OCI-LY7 (cell line): ENCODE measurements at regions not wholly inside any gene's neighbourhood (a gene's known extent, or its start where the extent isn't known, plus 50 kb on each side); places are given as distances from the start of the nearest gene placed in this dataset.
"Not testable (repeated sequence)": the region's sequence is repeated elsewhere in the genome, so short reads cannot be mapped to it uniquely, and the experiment has no call there.

Experiments used
- BruUV-seq: library from RNA; stranded (reverse); fragments of 400-500 nt; replicated peaks from 2 replicates; lab custom pipeline; 2021; lab: Mats Ljungman, UMichigan
- CTCF ChIA-PET: fragments of 300-600 bp; sonication (Branson Sonifier 250); formaldehyde crosslinking; loops from one replicate; lab custom pipeline; 2022; ENCODE audit warnings: antibody characterized with exemption; ENCODE audit not compliant: unreplicated experiment; lab: Charles Lee
- POLR2A ChIA-PET: fragments of 300-600 bp; sonication (Branson Sonifier 250); formaldehyde crosslinking; loops from one replicate; lab custom pipeline; 2022; ENCODE audit warnings: antibody characterized with exemption; lab: Charles Lee
- DNase-seq: peaks from one replicate; pipeline ENCODE4 v3.0.0-alpha.2; 2015; ENCODE audit warnings: low spot score
- H2AFZ ChIP-seq: fragments of 200-600 bp; sonication (generic), shearing (Covaris generic); 2 replicates; pipeline ENCODE4 v1.6.1; 2014; ENCODE audit warnings: mild to moderate bottlenecking, antibody characterized with exemption, low read length, moderate library complexity
- H3K27ac ChIP-seq: fragments of 200-600 bp; sonication (generic); 2 replicates; pipeline ENCODE4 v1.5.1; 2014; ENCODE audit warnings: mixed run types, low read depth, mild to moderate bottlenecking, moderate library complexity, low read length, inconsistent platforms; ENCODE audit not compliant: poor library complexity, severe bottlenecking
- H3K36me3 ChIP-seq: fragments of 200-600 bp; sonication (generic); 2 replicates; pipeline ENCODE4 v1.6.1; 2014; ENCODE audit warnings: mild to moderate bottlenecking, antibody characterized with exemption, low read length, moderate library complexity, mixed read lengths; ENCODE audit not compliant: insufficient read depth
- H3K4me1 ChIP-seq: fragments of 200-600 bp; sonication (generic); 2 replicates; pipeline ENCODE4 v1.5.1; 2014; ENCODE audit warnings: mild to moderate bottlenecking, low read length; ENCODE audit not compliant: insufficient read depth, poor library complexity, severe bottlenecking
- H3K4me2 ChIP-seq: fragments of 200-600 bp; sonication (generic); 2 replicates; pipeline ENCODE4 v1.6.1; 2014; ENCODE audit warnings: mild to moderate bottlenecking, low read length
- H3K4me3 ChIP-seq: fragments of 200-600 bp; sonication (generic); 2 replicates; pipeline ENCODE4 v1.5.1; 2014; ENCODE audit warnings: mild to moderate bottlenecking, low read depth, low read length; ENCODE audit not compliant: poor library complexity, severe bottlenecking
- H3K79me2 ChIP-seq: fragments of 200-600 bp; sonication (generic); 2 replicates; pipeline ENCODE4 v1.6.1; 2016; ENCODE audit warnings: low read depth, mild to moderate bottlenecking, low read length, moderate library complexity, mixed read lengths; ENCODE audit not compliant: insufficient read depth
- H3K9me2 ChIP-seq: fragments of 200-600 bp; sonication (generic); 2 replicates; pipeline ENCODE4 v1.6.1; 2016; ENCODE audit warnings: mild to moderate bottlenecking, low read length, mixed read lengths; ENCODE audit not compliant: insufficient read depth
- H3K9me3 ChIP-seq: fragments of 200-600 bp; sonication (generic); 2 replicates; pipeline ENCODE4 v1.6.1; 2014; ENCODE audit warnings: mild to moderate bottlenecking, mixed run types, low read length, mixed read lengths
- H4K20me1 ChIP-seq: fragments of 200-600 bp; sonication (generic); 2 replicates; pipeline ENCODE4 v1.6.1; 2014; ENCODE audit warnings: mild to moderate bottlenecking, antibody characterized with exemption, low read length, moderate library complexity, mixed read lengths; ENCODE audit not compliant: insufficient read depth
- EZH2phosphoT487 ChIP-seq: fragments of 200-600 bp; sonication (generic); IDR thresholded peaks from 2 replicates; pipeline ENCODE4 v1.6.1; 2018; ENCODE audit warnings: low read depth, borderline replicate concordance, mild to moderate bottlenecking, mixed run types, antibody characterized with exemption, low read length, moderate library complexity, mixed read lengths
- intact Hi-C: fragments of 100-400 bp; cut with micrococcal nuclease; formaldehyde crosslinking; loops from one replicate; pipeline ENCODE4 v1.10.0; 2022; ENCODE audit not compliant: unreplicated experiment
- TF ChIP-seq, protein P1 (sequence below): fragments of 200-600 bp; sonication (generic); conservative IDR thresholded peaks from 2 replicates; pipeline ENCODE4 v1.5.1; 2014; ENCODE audit warnings: mild to moderate bottlenecking, antibody characterized with exemption, low read length, moderate library complexity, mixed read lengths

- POLR2A ChIA-PET, result interaction anchor here (0.7 to 1.6 kb wide), 3 partner anchors 9 to 66 kb away, joined by 3 to 6 read pairs (median 3); no protein-coding TSS in a partner anchor
- BruUV-seq, result no TSS peak
- CTCF ChIA-PET, result no interaction called here
- no peaks in the 10 kb centered on the region for H3K36me3 ChIP-seq
- no peaks in the 10 kb centered on the region for H3K79me2 ChIP-seq
- H3K9me3 ChIP-seq, result no peaks in the 10 kb centered on the region
- peak overlapping the region; percentile 65 for H3K4me2 ChIP-seq
- H3K4me1 ChIP-seq, result peaks cover 31% of the 10 kb centered on the region
- H3K4me3 ChIP-seq, result peak overlapping the region; percentile 49
- TF ChIP-seq, protein P1, sequence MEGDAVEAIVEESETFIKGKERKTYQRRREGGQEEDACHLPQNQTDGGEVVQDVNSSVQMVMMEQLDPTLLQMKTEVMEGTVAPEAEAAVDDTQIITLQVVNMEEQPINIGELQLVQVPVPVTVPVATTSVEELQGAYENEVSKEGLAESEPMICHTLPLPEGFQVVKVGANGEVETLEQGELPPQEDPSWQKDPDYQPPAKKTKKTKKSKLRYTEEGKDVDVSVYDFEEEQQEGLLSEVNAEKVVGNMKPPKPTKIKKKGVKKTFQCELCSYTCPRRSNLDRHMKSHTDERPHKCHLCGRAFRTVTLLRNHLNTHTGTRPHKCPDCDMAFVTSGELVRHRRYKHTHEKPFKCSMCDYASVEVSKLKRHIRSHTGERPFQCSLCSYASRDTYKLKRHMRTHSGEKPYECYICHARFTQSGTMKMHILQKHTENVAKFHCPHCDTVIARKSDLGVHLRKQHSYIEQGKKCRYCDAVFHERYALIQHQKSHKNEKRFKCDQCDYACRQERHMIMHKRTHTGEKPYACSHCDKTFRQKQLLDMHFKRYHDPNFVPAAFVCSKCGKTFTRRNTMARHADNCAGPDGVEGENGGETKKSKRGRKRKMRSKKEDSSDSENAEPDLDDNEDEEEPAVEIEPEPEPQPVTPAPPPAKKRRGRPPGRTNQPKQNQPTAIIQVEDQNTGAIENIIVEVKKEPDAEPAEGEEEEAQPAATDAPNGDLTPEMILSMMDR, result no peak
- no peak for TF ChIP-seq EZH2phosphoT487
- H4K20me1 ChIP-seq, result no peaks in the 10 kb centered on the region
- peak overlapping the region; percentile 69 for H3K27ac ChIP-seq
- intact Hi-C loops, result loop anchor here (2.0 to 10.0 kb wide), 3 partner anchors 93 to 297 kb away; no protein-coding TSS in a partner anchor
- peak; percentile 74 for DNase-seq
- no peaks in the 10 kb centered on the region for H3K9me2 ChIP-seq
- peak overlapping the region; percentile 97 for H2AFZ ChIP-seq
Measured at GRCh38 chr6:170087941-170088581, 202.8 kb downstream of the DLL1 start.

DNA sequence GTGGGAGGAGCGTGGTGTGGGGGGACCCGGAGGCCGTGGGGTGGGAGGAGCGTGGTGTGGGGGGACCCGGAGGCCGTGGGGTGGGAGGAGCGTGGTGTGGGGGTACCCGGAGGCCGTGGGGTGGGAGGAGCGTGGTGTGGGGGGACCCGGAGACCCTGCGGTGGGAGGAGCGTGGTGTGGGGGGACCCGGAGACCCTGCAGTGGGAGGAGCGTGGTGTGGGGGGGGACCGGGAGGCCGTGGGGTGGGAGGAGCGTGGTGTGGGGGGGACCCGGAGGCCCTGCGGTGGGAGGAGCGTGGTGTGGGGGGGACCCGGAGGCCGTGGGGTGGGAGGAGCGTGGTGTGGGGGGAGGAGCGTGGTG lies 203.5 kb downstream of the DLL1 start:
- H3K4me1 ChIP-seq, result peaks cover 31% of the 10 kb centered on the region
- CTCF ChIA-PET, H3K9me2 ChIP-seq, H3K9me3 ChIP-seq, H3K36me3 ChIP-seq, H3K27ac ChIP-seq, H3K4me2 ChIP-seq, H4K20me1 ChIP-seq, POLR2A ChIA-PET, H2AFZ ChIP-seq, DNase-seq, H3K4me3 ChIP-seq, BruUV-seq, H3K79me2 ChIP-seq: not testable (repeated sequence)
- intact Hi-C loops, result loop anchor here (10.0 kb wide), 1 partner anchor 93 kb away; no protein-coding TSS in a partner anchor

GRCh38 chr6:170086639-170087420 lies 204.0 kb downstream of the DLL1 start:
- Histone ChIP-seq H3K4me2 (no peak overlapping the region), H3K79me2 (no peaks in the 10 kb centered on the region), H3K9me3 (no peaks in the 10 kb centered on the region), H3K4me3 (no peak overlapping the region), H3K9me2 (no peaks in the 10 kb centered on the region), H2AFZ (no peak overlapping the region), H3K27ac (no peak overlapping the region), H4K20me1 (no peaks in the 10 kb centered on the region), H3K36me3 (no peaks in the 10 kb centered on the region), H3K4me1 (peaks cover 31% of the 10 kb centered on the region)
- no TSS peak for BruUV-seq
- TF ChIP-seq, protein P1, result no peak
- TF ChIP-seq EZH2phosphoT487, result no peak
- ChIA-PET CTCF (no interaction called here), POLR2A (no interaction called here)
- DNase-seq, result no peak
- intact Hi-C loops, result loop anchor here (10.0 kb wide), 1 partner anchor 92 kb away; no protein-coding TSS in a partner anchor
